Right kidney (tissue), 1 donor: ENCODE measurements at regions not wholly inside any gene's neighbourhood (a gene's known extent, or its start where the extent isn't known, plus 50 kb on each side); places are given as distances from the start of the nearest gene placed in this dataset.

Experiments
- DNase-seq: peaks from one replicate; pipeline ENCODE4 v3.0.0-alpha.2; 2016

DNA sequence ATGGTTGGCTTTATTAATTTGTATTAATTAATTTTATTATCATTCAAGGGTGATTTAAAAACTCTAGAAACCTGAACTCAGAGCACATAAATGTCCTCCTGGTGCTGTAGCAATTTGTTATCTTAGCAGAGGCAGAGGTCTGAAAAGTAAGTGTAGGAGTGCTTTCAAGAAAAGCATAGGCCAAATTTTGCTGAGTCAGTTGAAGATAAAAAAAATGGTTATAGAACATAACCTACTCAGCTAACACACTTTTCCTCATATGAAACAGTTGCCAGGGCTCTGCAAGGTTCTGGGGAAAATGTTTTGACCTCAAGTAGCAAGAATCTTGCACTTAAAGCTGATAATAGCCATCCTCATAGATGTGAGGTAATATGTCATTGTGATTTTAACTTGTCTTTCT, 53.5 kb upstream of the CHODL start:
- DNase-seq, result no peak

DNA sequence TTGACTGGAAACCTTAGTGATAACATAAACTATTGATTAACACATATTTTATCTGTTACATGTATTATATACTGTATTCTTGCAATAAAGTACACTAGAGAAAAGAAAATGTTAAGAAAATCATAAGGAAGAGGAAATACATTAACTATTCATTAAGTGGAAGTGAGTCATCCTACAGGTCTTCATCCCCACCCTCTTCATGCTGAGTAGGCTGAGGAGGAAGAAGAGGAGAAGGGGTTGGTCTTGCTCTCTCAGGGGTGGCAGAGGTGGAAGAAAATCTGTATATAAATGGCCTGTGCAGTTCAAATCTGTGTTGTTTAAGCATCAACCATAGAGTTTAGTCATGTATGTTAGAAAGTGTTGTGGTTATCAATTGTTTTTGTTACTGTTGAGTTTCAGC, 66.1 kb upstream of the CHODL start:
- DNase-seq, result no peak

DNA sequence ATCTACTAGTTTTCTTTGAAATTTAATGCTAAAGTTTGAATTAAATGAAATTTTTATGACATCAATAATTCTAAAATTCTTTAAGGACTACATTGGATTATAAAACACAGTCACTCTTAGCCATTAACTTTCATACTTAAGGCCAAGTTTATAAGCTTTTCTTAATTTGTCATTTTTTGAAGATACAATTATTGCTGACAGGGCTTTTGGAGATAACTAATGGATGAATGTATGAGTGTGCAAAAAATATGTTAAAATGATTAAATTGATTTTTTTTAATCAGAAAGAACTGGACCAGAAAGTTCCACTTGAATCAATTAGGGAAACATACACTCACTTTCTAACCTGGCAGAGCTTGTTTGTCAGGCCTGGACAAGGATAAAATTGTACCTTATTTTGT, 70.3 kb upstream of the CHODL start:
- DNase-seq, result no peak

DNA sequence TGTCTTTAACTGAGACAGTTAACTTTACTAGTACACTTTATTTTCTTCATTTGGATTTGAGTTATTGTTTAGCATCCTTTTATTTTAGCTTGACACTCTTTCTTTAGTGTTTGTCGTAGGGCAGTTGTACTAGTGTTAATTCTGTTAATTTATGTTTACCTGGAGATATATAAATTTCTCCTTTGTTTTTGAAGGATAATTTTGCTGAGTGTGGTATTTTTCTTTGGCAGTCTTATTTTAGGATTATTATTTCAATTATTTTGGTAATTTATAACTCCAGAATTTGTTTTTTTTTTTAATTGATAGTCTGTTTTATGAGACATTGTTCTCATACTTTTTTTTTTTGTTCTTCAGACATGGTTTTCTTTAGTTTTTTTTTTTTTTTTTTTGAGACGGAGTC, 73.8 kb upstream of the CHODL start:
- no peak for DNase-seq

DNA sequence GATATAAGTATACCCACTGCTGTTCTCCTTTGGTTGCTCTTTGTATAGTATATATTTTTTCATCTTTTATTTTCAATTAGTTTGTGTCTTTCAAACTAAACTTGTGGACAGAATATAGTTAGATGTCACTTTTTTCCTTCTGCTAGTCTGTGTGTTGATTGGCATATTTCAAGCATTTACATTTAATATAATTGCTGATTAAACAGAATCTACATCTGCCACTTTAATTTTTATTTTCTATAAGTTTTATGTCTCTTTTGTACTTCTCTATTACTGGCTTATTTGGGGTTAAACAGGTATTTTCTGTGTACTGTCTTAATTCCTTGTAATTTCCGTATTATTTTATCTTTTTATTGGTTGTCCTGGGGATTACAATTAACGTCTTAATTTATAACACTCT, 74.4 kb upstream of the CHODL start:
- DNase-seq, result no peak

DNA sequence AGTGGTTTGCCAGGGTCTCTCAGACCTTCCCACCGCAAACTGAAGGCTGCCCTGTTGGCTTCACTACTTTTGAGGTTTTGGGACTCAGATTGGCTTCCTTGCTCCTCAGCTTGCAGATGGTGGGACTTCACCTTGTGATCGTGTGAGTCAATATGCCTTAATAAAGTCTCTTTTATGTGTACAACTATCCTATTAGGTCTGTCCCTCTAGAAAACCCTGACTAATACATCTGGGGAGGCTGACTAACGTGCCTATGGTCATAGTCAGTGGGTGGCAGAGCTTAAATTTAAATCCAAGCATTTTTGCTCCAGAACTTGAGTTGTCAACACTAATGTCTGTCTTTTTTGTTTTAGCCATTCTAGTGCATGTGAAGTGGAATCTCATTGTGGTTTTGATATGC, 76.5 kb upstream of the CHODL start:
- DNase-seq, result no peak

DNA sequence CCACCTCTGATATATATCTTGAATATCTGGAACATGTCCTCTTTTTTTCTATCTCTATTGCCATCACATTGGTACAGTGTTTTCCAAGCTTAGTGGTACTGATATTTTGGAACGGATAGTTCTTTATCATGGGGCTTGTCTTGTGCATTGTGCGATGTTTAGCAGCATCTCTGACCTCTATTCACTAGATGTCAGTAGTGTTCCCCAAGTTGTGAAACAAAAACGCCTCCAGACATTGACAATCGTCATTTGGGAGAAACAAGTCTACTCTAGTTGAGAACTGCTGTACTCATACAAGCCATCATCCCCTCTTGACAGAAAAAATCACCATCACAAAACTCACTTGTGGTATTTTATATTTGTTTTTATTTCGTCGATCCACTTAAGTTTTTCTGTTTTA, 79.7 kb upstream of the CHODL start:
- DNase-seq, result no peak

DNA sequence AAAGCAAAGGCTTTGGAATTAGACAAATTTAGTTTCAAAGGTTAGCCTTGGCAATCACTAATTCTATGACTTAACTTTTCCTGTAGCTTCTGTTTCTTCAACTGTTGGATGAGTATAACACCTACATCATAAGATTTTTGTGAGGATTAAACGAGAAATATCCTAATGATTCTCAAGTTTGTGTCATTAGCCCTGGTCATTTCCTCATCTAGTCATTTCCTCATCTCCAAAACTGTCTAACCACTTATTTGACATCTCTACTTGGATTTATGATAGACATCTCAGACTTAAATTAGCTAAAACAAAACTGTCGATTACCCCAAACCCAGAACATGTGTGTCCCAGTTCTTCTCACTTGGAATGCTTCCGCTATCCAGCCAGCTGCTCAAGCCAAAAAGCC, 80.2 kb upstream of the CHODL start:
- no peak for DNase-seq

DNA sequence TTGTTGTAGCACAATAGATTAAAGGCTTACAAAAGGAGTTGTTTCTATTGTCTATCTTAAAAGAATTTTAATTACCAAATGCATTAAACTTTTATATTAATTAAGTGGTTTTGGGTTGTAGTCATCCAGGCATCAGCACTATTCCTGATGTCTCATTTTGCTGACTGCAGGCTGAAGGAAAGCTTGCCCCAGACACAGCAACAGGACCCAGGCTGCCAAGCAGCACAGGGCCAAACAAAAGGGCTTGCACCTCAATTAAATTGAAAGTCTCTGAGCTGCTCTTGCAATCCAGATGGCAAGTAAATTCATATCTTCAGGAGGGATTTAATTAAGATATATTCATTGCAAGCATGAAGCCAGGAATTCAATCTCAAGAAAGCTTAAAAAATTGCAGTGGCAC, 80.7 kb upstream of the CHODL start:
- DNase-seq, result no peak

DNA sequence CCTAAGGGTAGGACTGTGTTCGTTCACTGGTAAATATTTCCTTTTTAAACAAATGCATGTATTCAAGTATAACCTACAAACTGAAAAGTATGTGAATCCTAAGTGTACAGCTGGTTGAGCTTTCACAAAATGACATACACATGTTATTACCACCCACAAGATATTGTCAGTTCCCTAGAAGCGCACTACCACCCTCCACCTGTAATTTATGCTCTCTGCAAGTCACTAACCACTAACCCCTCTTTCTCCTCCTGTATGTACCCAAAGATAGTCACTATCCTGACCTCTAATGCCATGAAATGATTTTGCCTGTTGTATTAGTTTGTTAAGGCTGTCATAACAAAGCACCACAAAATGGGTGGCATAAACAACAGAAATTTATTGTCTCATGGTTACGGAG, 82.8 kb upstream of the CHODL start:
- no peak for DNase-seq

DNA sequence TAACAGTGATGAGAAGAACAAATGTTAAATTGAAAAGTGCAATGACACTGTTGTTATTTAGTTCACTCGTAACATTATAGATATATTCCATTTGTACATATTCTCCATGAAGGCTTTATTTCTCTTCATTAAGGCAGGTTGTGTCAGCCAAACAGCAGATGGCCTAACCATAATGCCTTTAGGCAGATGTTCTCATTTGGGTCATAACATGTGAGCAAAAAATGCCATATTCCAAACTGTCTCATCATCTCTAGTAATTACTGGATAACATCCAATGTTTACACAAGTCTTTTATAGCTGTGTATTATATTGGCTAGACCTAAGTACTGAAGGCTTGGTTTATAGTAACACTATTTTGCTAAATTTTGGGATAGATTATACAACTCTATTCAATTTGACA, 87.2 kb upstream of the CHODL start:
- DNase-seq, result no peak

DNA sequence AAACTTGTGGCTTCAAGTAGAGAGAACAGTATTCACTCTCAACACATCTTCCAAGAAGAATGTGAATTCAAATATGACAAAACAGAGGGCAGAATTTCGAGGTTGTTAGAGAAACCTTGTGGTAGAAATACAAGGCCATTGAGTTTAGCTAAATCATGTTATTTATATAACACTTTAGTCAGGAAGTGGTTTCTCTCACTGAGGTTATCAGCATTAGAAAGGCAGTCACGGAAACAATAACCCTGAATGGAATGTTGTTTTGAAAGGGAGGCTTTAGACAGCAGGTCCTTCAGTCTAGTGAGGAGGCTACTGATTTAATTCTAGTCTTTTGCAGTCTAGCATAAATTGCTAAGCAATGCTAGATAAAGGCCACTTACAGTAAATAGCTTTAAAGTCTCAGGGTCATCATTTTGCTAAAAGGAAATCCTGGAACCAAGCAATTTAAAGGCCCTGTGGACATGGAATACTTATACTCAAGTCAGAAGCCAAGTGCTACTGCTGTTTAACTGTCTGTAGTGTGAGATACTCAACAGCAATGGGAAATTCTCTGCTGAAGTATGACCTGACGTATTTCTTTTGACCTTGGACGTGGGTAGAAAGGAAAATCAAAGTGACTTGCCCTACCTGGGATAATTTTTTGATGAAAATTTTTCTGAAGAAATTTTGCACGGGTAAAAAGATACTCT, 89.0 kb upstream of the CHODL start:
- DNase-seq, result no peak

DNA sequence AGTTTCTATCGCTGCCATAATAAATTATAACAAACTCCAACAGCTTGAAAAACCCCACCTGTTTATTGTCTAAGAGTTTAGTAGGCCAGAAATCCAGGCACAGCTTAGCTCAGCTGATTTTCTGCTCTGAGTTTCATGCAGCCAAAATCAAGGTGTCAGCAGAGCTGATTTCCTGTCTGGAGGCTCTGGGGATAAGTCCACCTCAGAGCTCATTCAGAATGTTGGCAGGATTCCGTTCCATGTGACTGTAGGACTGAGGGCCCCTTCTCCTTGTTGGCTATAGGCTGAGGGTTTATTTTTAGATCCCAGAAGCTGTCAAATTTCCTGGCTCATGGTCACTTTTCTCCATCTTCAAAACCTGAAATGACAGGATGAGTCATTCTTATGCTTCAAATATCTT, 91.6 kb upstream of the CHODL start:
- DNase-seq, result no peak

DNA sequence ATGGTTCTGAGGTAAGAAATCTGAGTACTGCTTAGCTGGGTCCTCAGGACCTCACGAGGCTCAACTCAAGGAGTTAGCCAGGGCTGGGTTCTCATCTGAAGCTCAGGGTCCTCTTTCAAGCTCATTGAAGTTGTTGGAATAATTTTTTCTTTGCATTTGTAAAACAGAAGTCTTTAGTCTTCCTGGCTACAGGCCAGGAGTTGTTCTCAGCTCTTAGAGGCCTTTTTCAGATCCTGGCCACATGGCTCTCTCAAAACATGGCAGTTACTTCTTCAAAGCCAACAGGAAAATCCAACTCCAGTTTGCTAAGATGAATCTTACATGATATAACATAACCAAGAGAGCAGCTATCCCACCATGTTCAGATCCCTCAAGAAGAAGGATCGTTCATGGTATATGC, 92.3 kb upstream of the CHODL start:
- no peak for DNase-seq

DNA sequence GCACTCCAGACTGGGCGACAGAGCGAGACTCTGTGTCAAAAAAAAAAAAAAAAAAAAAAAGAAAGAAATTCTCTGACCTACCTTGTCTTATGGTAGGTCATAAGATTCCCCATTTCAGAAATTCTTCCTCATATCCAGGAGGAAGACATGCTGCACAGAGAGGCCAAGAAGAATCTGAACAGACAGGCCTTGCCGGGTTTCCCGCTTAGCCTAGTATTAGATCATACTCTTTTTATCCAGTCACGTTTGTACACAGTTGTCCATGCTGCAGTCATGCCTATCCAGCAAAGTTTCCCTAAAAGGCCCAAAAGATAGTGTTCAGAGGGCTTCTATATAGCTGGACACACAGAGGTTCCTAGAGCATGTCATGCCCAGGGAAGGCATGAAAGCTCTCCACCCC, 93.6 kb upstream of the CHODL start:
- DNase-seq, result no peak

DNA sequence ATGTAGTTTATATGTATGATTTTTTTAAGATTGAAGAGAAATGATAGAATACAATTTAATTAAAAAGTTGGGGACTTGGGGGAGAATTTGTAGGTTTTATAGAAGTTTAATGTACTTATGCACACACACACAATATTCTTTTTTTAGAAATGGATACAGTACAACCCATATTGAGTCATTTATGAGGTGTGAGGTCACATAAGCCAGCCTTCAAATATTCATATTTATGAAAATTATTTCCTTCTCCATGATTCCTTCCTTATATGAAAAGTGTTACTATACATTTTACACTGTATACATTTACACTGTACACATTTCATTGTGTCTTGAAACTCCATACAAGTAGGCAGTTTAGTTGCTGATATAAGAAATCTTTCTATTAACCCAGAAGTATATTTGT, 96.2 kb upstream of the CHODL start:
- no peak for DNase-seq

DNA sequence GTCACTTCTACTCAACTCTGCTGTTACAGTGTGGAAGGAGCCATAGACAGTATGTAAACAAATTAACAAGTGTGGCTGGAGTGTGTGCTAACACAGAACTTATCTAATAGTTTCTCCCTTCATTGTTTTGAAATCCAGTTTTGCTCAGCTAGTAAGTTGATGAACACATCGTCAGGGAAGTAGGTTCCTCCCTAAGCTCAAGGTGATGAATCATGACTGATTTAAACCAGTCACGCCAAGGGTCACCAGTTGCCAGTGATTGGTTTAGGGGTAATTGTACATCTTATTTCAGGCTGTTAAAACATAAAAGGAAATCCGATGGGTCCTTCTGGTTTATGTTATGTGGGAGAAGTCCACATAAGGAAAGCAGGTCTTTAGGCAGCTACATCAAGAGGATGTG, 97.0 kb upstream of the CHODL start:
- peak; percentile 6 for DNase-seq

DNA sequence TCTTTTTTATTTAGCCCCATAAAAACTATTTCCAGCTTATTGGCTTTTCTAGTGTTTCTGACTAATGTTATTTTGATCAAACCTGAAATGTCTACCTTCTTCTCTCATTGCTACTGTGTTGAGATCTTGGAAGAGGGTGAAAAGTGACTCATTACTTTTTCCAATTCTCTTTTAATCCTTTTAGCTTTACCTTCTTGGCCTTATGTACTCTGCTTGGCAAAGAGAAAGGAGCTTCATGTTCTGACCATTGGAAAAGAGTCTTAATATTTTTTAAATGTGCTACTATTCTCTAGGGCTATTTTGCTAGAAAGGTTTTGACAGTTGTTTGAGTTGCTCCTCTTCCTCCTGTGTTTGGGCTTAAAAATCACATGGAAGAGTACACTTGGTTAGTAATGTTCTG, 97.8 kb upstream of the CHODL start:
- no peak for DNase-seq

DNA sequence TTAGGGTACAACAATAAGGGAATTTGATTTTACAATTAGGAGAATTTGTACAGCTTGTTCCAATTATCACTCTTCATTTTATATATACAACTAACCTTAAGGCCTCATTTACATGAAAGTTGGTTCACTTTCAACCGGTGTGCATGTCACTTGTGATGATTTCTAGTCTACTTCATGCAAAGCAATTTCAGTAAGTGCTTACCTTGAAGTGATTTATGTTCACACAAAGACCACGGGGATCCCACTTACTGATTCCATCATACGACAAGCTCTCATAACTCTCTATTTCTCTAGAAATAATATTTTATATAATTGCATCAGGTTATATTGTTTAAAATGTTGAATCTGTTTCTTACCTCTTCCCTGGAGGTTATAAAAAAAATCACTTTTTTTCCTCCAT, 100.3 kb upstream of the CHODL start:
- DNase-seq, result no peak

DNA sequence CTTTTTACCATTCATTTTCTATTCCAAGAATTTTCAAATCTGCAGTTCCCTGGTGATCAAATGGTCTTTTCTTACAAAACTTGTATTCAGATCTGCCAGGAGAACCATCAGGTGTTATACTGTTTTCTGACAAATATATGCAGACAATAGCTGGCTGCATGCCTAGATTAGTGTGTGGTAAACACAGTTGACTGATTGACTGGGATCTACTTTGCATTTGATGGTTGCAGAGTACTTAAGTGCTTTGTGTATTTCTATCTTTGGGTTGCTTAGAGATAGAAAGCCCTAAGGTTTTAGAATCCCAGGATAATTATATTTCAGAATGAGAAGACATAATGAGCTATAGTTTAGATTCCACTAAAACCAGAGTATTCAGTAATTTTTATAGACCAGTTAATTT, 102.0 kb upstream of the CHODL start:
- no peak for DNase-seq

DNA sequence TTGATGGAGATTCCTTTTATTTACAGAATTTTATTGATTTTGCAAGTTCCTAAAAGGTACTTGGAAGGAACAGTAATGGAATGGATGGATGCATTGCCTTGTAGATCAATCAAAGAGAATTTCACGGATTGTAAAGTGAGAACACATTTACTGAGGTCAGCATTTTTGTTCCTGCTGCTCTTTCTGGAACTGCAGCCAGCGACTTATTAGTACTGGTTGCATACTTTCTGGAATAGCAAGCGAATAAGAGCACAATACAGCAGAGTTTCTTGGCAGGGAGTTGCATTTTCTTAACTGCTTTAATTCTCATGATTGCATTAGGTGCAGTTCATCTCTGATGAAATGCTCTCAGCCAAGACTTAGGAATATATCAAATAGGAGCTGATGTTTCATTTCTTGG, 106.1 kb upstream of the CHODL start:
- no peak for DNase-seq

DNA sequence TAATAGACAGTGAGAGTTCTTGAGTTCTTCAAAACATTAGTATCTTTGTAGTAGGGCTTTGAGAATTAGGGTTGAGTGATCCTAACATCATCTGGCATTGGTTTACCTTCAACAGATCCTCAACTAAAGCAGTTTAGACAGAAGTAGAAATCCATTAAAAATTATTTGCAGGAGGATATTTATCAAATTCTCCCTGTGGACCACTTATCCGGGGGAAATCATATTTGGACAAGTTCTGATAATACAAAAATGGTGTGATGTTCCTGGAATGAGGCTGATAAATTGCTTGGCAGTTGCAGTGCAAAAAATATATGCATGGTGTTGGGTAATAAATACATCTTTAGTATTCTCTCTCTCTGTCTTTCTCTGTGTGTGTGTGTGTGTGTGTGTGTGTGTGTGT, 115.1 kb upstream of the CHODL start:
- no peak for DNase-seq

DNA sequence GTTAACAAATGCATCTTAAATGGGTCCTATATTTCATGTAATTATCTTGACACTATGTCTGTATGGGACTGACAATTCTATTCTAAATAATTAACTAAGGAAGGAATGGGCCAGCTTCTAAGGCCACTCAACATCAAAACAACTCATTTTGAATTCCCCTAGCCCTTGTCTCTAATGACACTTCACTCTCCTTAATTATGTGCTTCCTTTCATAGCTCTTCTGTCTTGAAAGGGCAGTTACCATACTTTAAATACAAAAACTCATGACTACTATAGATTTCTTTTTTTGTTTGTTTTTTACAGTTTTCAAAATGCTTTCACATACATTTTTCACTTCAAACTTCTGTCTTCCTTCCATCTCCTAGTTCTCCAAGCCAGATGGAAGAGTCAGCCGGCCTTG, 126.1 kb upstream of the CHODL start:
- no peak for DNase-seq

DNA sequence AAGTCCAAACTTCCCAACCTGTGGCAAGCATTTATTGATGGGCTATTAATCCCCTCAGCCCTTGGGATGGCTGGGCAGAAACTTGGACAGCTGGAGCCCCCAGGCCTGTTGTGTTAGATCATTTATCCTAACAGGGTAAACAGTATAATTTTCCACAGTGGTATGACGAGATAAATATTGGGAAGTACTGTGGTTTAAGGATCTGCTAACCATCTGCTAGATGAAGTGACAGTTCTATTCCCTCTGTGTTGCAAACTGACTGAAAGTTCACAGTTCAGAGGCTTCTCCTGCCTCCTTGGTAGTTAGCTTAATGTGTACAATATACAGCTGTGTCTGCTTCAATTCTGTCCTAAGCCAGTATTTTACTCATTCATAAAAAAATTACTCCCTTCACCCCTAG, 127.5 kb upstream of the CHODL start:
- peak; percentile 4 for DNase-seq

DNA sequence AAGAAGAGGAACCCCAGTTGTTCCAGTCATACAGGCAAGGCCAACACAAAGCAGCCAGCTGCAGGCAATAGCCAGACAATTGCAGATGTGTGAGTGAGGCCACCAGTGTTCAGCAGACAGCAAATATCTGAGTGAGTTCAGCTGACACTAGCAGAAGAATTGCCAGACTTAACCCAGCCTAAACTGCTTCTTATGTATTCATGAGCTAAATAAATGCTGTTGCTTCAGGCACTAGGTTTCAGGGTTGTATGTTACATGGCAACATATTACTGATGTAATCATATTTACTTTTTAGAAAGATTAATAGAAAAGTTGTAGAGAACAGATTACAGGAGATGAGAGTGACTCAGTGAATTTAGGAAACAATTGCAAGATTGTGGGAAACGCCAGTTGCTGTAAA, 129.8 kb upstream of the CHODL start:
- DNase-seq, result no peak
